Brain microvascular endothelial cell (primary cell): ENCODE measurements at regions not wholly inside any gene's neighbourhood (a gene's known extent, or its start where the extent isn't known, plus 50 kb on each side); places are given as distances from the start of the nearest gene placed in this dataset.

Experiments used
- DNase-seq: peaks from one replicate; pipeline ENCODE4 v3.0.0-alpha.2; 2020
- H3K27ac ChIP-seq: fragments of 250-450 bp; sonication (Bioruptor Pico); 2 replicates; pipeline ENCODE4 v1.5.1; 2020; ENCODE audit warnings: mild to moderate bottlenecking, moderate library complexity
- H3K27me3 ChIP-seq: fragments of 250-450 bp; sonication (Bioruptor Pico); replicated peaks from 2 replicates; pipeline ENCODE4 v1.5.1; 2020; ENCODE audit warnings: mild to moderate bottlenecking
- H3K36me3 ChIP-seq: fragments of 250-450 bp; sonication (Bioruptor Pico); replicated peaks from 2 replicates; pipeline ENCODE4 v1.5.1; 2020; ENCODE audit warnings: mild to moderate bottlenecking
- H3K4me3 ChIP-seq: 2 replicates; pipeline ENCODE4 v1.5.1; 2011; ENCODE audit warnings: low read depth, mild to moderate bottlenecking, control low read depth, low read length, moderate library complexity
- in situ Hi-C: cut with HindIII; loops from 2 replicates; pipeline ENCODE4 v1.10.0; 2017; ENCODE audit warnings: low sequenced_read_pairs, low pct_ligation_motif_present
- TF ChIP-seq, protein P1 (sequence below): IDR thresholded peaks from 2 replicates; pipeline ENCODE4 v1.5.1; 2011; ENCODE audit warnings: low read depth, mild to moderate bottlenecking, moderate library complexity, low read length, control low read depth, inconsistent platforms; ENCODE audit errors: missing control alignments

GRCh38 chr2:216260629-216261028 lies 111.7 kb downstream of the MARCHF4 start:
- Histone ChIP-seq H3K27me3 (no peaks in the 10 kb centered on the region), H3K36me3 (no peaks in the 10 kb centered on the region), H3K4me3 (no peak overlapping the region), H3K27ac (no peak overlapping the region)
- in situ Hi-C loops: no loop called here
- TF ChIP-seq, protein P1, sequence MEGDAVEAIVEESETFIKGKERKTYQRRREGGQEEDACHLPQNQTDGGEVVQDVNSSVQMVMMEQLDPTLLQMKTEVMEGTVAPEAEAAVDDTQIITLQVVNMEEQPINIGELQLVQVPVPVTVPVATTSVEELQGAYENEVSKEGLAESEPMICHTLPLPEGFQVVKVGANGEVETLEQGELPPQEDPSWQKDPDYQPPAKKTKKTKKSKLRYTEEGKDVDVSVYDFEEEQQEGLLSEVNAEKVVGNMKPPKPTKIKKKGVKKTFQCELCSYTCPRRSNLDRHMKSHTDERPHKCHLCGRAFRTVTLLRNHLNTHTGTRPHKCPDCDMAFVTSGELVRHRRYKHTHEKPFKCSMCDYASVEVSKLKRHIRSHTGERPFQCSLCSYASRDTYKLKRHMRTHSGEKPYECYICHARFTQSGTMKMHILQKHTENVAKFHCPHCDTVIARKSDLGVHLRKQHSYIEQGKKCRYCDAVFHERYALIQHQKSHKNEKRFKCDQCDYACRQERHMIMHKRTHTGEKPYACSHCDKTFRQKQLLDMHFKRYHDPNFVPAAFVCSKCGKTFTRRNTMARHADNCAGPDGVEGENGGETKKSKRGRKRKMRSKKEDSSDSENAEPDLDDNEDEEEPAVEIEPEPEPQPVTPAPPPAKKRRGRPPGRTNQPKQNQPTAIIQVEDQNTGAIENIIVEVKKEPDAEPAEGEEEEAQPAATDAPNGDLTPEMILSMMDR: no peak
- no peak for DNase-seq

- DNase-seq: no peak
- no peak overlapping the region for H3K27ac ChIP-seq
- no peaks in the 10 kb centered on the region for H3K27me3 ChIP-seq
- TF ChIP-seq, protein P1: no peak
- no peak overlapping the region for H3K4me3 ChIP-seq
- in situ Hi-C loops: no loop called here
- H3K36me3 ChIP-seq: no peaks in the 10 kb centered on the region
Observed at GRCh38 chr2:216259081-216259480, 113.2 kb downstream of the MARCHF4 start.

- TF ChIP-seq, protein P1: no peak
- in situ Hi-C loops: no loop called here
Observed at GRCh38 chr2:216257089-216257488, 115.2 kb downstream of the MARCHF4 start.

More at GRCh38 chr2:216257089-216257488, 115.2 kb downstream of the MARCHF4 start:
- H3K27me3 ChIP-seq: no peaks in the 10 kb centered on the region
- H3K4me3 ChIP-seq: no peak overlapping the region
- DNase-seq: no peak
- H3K36me3 ChIP-seq: no peaks in the 10 kb centered on the region
- no peak overlapping the region for H3K27ac ChIP-seq
